H1 (cell line): ENCODE measurements at regions not wholly inside any gene's neighbourhood (a gene's known extent, or its start where the extent isn't known, plus 50 kb on each side); places are given as distances from the start of the nearest gene placed in this dataset.

Experiments
- CTCF ChIP-seq, 3 experiments: IDR thresholded peaks; 1 replicate in 2 of 3; 2 replicates in 1 of 3; pipeline versions ENCODE4 v1.5.1 to v1.6.1; 2011; ENCODE audit warnings: low read length in 3 of 3, mild to moderate bottlenecking in 3 of 3, inconsistent platforms in 2 of 3, low read depth in 1 of 3, moderate library complexity in 1 of 3; ENCODE audit not compliant: insufficient read depth in 1 of 3; ENCODE audit errors: control extremely low read depth in 1 of 3
- JUN ChIP-seq: IDR thresholded peaks from 2 replicates; pipeline ENCODE4 v1.6.1; 2011; ENCODE audit warnings: low read depth, mild to moderate bottlenecking, improper control_type of control experiment, low read length
- RBBP5 ChIP-seq: IDR thresholded peaks from 2 replicates; pipeline ENCODE4 v1.7.1; 2012; ENCODE audit warnings: low read depth, mild to moderate bottlenecking, inconsistent platforms, low read length, moderate library complexity, borderline replicate concordance

- no peak for TF ChIP-seq RBBP5
- TF ChIP-seq JUN = no peak
- TF ChIP-seq CTCF (IDR thresholded peaks at IDR 0.05; ENCODE audit: control extremely low read depth in 1 of 3, insufficient read depth in 1 of 3, low read depth in 1 of 3, low read length in 3 of 3) = no peak
Observed at GRCh38 chr1:244311784-244312532, 139.8 kb downstream of the ADSS2 start.
